ENCODE measurements at regions not wholly inside any gene's neighbourhood (a gene's known extent, or its start where the extent isn't known, plus 50 kb on each side); places are given as distances from the start of the nearest gene placed in this dataset.

GRCh38 chr15:31252171-31252785 lies 74.4 kb upstream of the KLF13 start:
- TF ChIP-seq CTCF (IDR thresholded peaks at IDR 0.05): no peak
- TF ChIP-seq POLR2AphosphoS5 (IDR thresholded peaks at IDR 0.05): no peak

Data from transverse colon (tissue), 4 donors.